Endometrium (tissue), 2 donors: ENCODE measurements at regions not wholly inside any gene's neighbourhood (a gene's known extent, or its start where the extent isn't known, plus 50 kb on each side); places are given as distances from the start of the nearest gene placed in this dataset.
A peak's percentile ranks its signal among the peaks of the same experiment; 100 is the strongest.
"Not testable (repeated sequence)": the region's sequence is repeated elsewhere in the genome, so short reads cannot be mapped to it uniquely, and the experiment has no call there.

ENCODE experiments used
- FAIRE-seq: peaks from 2 replicates; lab custom pipeline; 2012; peaks lifted over from hg19 to GRCh38; lab: Jason Lieb, UNC
- donor health status: control.
- donor health status: control.

DNA sequence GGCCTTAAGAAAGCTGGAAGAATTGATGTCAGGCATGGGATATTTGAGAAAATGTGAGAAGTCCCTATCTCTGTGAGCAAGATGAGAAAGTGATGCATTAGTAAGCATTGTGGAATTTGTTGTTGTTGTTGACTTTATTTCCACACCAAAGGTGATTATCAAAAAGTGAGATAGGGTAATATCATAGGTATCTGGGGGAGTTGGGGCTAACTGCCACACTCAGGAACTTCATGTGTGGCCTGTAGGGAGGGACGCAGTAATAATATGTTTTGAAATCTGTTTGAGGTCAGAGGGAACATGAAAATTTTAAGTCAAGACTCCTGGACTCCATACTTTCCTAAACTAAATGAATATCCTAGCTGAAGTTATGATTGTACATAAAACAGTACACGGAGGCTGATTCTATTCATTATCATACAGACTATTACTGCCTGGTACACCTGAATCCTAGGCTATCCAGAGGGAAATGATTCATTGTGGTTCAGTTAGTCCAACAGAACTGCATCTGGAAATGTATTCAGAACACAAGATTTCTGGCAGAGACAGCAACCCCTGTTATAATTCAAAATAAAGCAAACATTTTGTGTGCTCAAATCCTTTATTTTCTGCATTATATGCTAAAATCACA lies 304.8 kb downstream of the CPS1 start:
- FAIRE-seq = no peak

DNA sequence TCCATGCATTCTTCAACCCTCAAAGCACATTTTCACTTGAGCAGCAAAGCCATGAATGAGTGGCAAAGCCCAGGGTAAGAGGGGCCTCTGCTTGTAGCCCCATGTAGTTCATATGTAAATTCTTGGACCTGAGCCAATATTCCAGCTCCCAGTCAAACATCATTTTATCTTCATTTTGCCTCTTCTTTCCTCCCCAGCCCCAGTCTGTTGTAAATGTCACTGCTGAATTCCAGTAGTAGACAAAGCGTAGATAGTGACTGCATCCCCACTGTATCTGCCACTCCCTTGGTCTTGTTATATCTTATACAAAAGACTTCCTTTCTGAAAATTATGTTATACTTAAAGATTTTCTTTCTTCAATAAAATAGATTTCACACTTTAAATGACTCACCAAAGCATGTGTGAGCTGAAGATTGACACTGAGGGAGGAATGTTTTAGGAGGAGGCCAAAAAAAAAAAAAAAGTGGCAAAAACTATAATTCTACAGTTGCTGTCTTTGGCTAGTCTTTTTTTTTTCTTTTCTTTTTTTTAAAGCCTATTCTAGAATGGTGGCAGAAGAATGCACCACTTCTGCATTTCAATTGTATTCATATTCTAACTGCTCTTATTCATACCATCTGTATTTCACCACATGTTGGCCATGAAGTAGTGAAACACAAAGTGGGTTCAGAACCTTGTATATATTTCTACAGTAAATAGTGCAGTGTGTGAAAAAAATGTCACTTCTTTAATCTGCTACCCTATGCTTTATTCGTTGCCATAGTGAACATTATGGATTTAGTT lies 306.1 kb downstream of the CPS1 start:
- FAIRE-seq = no peak

- FAIRE-seq = no peak
Measured at GRCh38 chr2:210863283-210863682, 306.9 kb downstream of the CPS1 start.

DNA sequence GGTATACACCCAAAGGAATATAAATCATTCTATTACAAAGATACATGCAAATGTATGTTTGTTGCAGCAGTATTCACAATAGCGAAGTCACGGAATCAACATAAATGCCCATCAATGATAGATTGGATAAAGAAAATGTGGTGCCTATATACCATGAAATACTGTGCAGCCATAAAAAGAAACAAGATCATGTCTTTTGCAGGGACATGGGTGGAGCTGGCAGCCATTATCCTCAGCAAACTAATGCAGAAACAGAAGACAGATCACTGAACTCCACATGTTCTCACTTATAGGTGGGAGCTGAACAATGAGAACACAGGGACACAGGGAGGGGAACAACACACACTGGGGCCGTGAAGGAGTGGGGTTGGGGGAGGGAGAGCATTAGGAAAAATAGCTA lies 315.2 kb downstream of the CPS1 start:
- FAIRE-seq = not testable (repeated sequence)

DNA sequence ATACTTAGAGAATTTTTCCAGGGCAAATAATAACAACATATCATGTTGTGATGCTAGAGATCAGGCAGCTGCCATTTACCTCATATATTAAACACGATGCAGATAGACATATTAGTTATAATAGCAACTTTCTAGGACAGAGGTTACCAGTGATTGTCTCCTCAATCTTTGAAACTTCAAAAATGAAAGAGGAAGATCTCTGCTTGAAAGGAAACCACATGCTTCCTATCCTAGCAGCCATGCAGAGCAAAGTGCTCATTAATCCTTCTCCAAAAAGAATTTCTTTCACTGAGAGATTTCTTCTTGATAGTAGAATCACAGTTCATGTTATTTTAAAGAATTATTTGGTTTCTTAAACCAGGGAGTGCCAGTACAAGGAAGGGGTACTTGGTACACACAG lies 317.2 kb downstream of the CPS1 start:
- no peak for FAIRE-seq

GRCh38 chr2:210884227-210884626 lies 327.8 kb downstream of the CPS1 start:
- FAIRE-seq = no peak

DNA sequence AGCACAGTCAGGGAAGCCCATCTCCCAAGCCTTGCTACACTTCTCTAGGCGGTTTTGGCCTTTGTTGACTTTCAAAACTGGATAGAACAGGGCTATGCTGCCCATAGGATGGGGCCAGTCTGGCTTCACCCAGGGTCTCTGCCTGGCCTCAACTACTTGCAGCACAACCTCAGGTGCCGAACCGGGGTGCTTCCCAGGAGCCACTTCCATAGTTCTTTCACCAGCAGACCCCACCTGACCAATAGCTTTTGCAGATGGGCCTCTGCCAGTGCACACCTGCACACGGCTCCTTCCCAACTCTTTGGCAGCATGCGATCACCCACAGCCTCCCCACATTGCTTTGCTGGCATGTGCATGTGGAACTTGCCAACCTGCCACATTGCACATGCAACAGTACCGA lies 331.6 kb downstream of the CPS1 start:
- no peak for FAIRE-seq

GRCh38 chr2:210895132-210895531 lies 338.7 kb downstream of the CPS1 start:
- FAIRE-seq = no peak

- FAIRE-seq = no peak
Measured at GRCh38 chr2:210899131-210899530, 342.7 kb downstream of the CPS1 start.

- FAIRE-seq = no peak
Measured at GRCh38 chr2:210901326-210901725, 344.9 kb downstream of the CPS1 start.

- no peak for FAIRE-seq
Measured at GRCh38 chr2:210912779-210913178, 356.4 kb downstream of the CPS1 start.

DNA sequence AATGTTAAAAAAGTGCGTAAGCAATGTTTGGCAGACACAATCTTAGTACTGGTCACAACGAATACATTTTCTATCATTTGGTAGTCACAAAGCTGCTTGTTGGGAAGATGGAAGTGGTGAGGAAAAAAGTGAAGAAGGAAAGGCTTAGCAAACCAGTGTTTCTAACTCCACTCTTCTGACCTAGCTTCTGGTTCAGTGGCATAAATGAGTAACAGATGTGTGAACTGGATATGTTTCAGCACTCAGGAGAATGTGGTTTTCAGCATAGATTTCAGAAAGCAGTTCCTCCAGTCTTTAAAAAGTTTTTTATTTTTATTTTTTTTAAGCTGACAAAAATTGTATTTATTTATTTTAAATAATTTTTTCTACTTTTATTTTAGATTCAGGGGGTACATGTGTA lies 357.1 kb downstream of the CPS1 start:
- no peak for FAIRE-seq

- peak; percentile 12 for FAIRE-seq
Measured at GRCh38 chr2:210915912-210916311, 359.5 kb downstream of the CPS1 start.

DNA sequence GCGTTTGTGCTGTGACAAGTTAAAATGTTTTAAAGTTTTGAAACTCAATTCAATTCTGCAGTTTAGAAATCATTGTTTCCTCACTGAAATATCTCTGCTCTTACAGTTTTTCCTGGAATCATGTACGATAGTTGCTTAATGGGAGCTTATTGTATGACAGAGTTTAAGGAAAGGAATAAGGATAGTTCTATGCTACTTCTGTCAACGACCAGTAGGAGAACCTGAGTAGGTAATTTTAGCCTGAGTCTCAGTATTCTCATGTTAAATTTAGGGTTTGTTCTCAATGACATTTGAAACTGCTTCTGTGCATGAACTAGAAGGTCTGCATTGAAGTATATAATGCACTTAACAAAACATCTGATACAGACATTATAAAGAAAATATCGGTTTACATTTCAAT lies 361.1 kb downstream of the CPS1 start:
- FAIRE-seq = no peak

- FAIRE-seq = no peak
Measured at GRCh38 chr2:210919128-210919527, 362.7 kb downstream of the CPS1 start.

- no peak for FAIRE-seq
Measured at GRCh38 chr2:210922419-210922818, 366.0 kb downstream of the CPS1 start.

DNA sequence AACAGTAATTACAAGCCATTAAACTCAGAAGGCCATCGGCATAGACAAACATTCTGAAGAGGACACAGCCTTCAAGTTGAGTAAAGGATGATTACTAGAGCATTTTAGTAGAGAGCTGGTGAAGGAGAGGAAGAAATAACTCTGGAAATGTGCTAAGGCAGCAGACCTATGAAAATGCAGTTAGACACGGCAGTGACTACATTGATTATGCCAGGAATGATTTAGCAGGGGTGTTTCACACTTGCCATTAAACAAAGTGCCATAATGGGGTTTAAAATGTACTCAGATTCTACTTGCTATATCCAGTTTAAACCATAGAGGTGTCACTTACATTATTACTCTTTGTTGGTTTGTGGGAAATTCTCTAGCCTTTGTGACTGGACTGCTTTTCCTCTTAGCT lies 372.3 kb downstream of the CPS1 start:
- no peak for FAIRE-seq

GRCh38 chr2:210938228-210938627 lies 381.8 kb downstream of the CPS1 start:
- FAIRE-seq = no peak

GRCh38 chr2:210946395-210946794 lies 390.0 kb downstream of the CPS1 start:
- no peak for FAIRE-seq

GRCh38 chr2:210950434-210951060 lies 394.1 kb downstream of the CPS1 start:
- not testable (repeated sequence) for FAIRE-seq

- FAIRE-seq = no peak
Measured at GRCh38 chr2:210954386-210954907, 398.0 kb downstream of the CPS1 start.

DNA sequence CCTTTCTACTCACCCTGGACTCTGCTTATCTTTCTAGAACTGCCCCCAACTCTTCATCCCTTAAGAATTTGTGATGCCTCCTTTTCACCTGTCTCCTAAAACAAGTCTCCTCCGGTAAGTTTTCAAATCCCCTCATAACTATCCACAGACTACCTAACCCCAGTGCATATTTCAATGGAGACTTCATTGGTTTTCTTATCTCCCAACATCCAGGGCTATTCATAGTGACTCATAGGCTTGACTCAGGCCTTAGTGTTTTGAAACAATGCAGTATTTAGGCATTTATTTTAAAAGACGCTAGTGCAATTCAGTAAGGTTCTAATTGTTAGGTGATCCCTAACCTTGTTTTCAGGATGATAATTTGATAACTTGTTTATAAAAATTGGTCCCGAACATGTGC lies 399.2 kb downstream of the CPS1 start:
- FAIRE-seq = no peak

- no peak for FAIRE-seq
Measured at GRCh38 chr2:210956101-210956500, 399.7 kb downstream of the CPS1 start.
